ENCODE measurements at regions not wholly inside any gene's neighbourhood (a gene's known extent, or its start where the extent isn't known, plus 50 kb on each side); places are given as distances from the start of the nearest gene placed in this dataset.

- DNase-seq (ENCODE audit: low spot score, unreplicated experiment): no peak
- no peaks in the 10 kb centered on the region for H3K9me3 Mint-ChIP-seq (ENCODE audit: low read depth)
- TF ChIP-seq CTCF (IDR thresholded peaks at IDR 0.05; ENCODE audit: unreplicated experiment): no peak
- no peak overlapping the region for H3K27ac Mint-ChIP-seq
- no peak overlapping the region for H3K4me3 Mint-ChIP-seq (ENCODE audit: low read depth)
- peaks cover 29% of the 10 kb centered on the region for H3K27me3 Mint-ChIP-seq
- no peaks in the 10 kb centered on the region for H3K36me3 Mint-ChIP-seq (ENCODE audit: insufficient read depth)
- peaks cover 2% of the 10 kb centered on the region for H3K4me1 Mint-ChIP-seq (ENCODE audit: low read depth)
Measured at GRCh38 chr12:3336606-3337311, 154.2 kb upstream of the PRMT8 start.

DNA sequence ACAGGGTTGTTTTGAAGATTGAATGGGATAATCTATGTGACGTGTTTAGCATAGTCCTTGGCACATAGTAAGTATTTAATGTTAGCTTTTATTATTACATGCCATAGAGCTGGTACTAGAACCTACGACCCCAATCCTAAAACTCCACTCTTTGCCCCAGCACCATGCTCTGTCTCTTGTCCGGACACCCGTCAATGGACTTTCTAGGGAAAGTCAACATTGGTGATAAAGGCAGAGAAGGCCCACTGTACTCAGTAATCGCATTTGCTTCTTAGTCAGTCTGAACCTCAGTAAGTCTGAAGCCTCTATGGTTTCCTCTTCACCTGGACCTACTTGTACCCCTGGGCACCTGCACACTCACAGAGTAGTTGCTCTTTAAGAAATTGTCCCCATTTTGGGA lies 153.1 kb upstream of the PRMT8 start:
- no peak for TF ChIP-seq CTCF (IDR thresholded peaks at IDR 0.05; ENCODE audit: unreplicated experiment)
- Mint-ChIP-seq H3K36me3 (ENCODE audit: insufficient read depth) (no peaks in the 10 kb centered on the region), H3K4me3 (ENCODE audit: low read depth) (no peak overlapping the region), H3K27ac (no peak overlapping the region), H3K9me3 (ENCODE audit: low read depth) (no peaks in the 10 kb centered on the region), H3K27me3 (peaks cover 40% of the 10 kb centered on the region), H3K4me1 (ENCODE audit: low read depth) (peaks cover 4% of the 10 kb centered on the region)
- no peak for DNase-seq (ENCODE audit: low spot score, unreplicated experiment)

DNA sequence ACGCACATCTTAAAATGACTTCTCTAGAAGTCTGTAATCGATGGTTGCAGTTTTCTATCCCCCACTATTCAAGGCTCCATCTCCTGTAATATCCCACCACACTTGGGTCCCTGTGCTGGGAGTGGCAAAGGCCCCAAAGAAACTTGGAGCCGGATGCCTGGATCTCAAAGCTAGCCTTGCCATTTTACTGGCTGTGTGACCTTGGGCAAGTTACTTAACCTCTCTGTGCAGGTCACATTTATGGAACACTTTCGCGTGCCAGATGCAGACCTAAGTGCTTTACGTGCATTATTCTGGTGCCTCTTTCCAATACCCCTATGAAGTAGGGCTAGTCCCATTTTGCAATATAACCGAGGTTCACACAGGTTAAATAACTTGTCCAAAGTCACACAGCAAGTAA lies 151.8 kb upstream of the PRMT8 start:
- no peak for TF ChIP-seq CTCF (IDR thresholded peaks at IDR 0.05; ENCODE audit: unreplicated experiment)

GRCh38 chr12:3341594-3341993 lies 149.4 kb upstream of the PRMT8 start:
- peaks cover 4% of the 10 kb centered on the region for H3K4me1 Mint-ChIP-seq (ENCODE audit: low read depth)
- H3K27me3 Mint-ChIP-seq: peaks cover 36% of the 10 kb centered on the region
- H3K36me3 Mint-ChIP-seq (ENCODE audit: insufficient read depth): no peaks in the 10 kb centered on the region
- no peak for TF ChIP-seq CTCF (IDR thresholded peaks at IDR 0.05; ENCODE audit: unreplicated experiment)
- no peak for DNase-seq (ENCODE audit: low spot score, unreplicated experiment)
- H3K4me3 Mint-ChIP-seq (ENCODE audit: low read depth): no peak overlapping the region
- H3K9me3 Mint-ChIP-seq (ENCODE audit: low read depth): no peaks in the 10 kb centered on the region
- no peak overlapping the region for H3K27ac Mint-ChIP-seq

More for the DNA sequence above, 151.8 kb upstream of the PRMT8 start:
- H3K36me3 Mint-ChIP-seq (ENCODE audit: insufficient read depth): no peaks in the 10 kb centered on the region
- no peak overlapping the region for H3K27ac Mint-ChIP-seq
- no peak overlapping the region for H3K4me3 Mint-ChIP-seq (ENCODE audit: low read depth)
- no peaks in the 10 kb centered on the region for H3K9me3 Mint-ChIP-seq (ENCODE audit: low read depth)
- no peak for DNase-seq (ENCODE audit: low spot score, unreplicated experiment)
- H3K4me1 Mint-ChIP-seq (ENCODE audit: low read depth): peaks cover 4% of the 10 kb centered on the region
- peaks cover 49% of the 10 kb centered on the region for H3K27me3 Mint-ChIP-seq

DNA sequence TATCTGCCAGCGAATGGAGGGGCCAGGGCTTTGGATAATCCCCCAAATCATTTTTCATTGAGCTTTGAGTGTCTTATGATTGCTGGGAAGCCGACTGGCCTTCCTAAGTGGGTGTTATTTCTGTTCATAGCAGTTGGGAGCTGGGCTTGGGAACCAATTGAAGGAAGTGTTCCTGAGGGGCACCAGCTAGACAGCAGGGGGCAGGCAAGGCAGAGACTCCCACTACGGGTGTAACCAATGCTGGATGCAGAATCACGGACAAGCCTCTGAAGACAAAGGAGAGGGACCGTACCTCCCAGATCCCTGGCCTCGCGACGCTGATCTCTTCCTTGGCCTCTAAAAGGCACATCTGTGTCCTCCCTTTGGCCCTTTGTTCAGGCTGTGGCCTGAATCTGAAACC lies 149.0 kb upstream of the PRMT8 start:
- Mint-ChIP-seq H3K27ac (no peak overlapping the region), H3K36me3 (ENCODE audit: insufficient read depth) (no peaks in the 10 kb centered on the region), H3K4me1 (ENCODE audit: low read depth) (peaks cover 4% of the 10 kb centered on the region), H3K27me3 (peaks cover 37% of the 10 kb centered on the region), H3K4me3 (ENCODE audit: low read depth) (no peak overlapping the region), H3K9me3 (ENCODE audit: low read depth) (no peaks in the 10 kb centered on the region)
- peak; percentile 61 for DNase-seq (ENCODE audit: low spot score, unreplicated experiment)
- TF ChIP-seq CTCF (IDR thresholded peaks at IDR 0.05; ENCODE audit: unreplicated experiment): peak; percentile 86

All from progenitor cell of endocrine pancreas (in vitro differentiated cells).